HEK293 (cell line): ENCODE measurements at regions not wholly inside any gene's neighbourhood (a gene's known extent, or its start where the extent isn't known, plus 50 kb on each side); places are given as distances from the start of the nearest gene placed in this dataset.

Source experiments
- ZNF311 ChIP-seq: fragments of 450-650 bp; formaldehyde crosslinking; IDR thresholded peaks from 2 replicates; pipeline ENCODE4 v1.5.1; 2017; ENCODE audit warnings: missing biosample characterization, missing genetic modification characterization, borderline replicate concordance
- ZNF510 ChIP-seq: fragments of 450-650 bp; formaldehyde crosslinking; IDR thresholded peaks from 2 replicates; pipeline ENCODE4 v1.5.1; 2018; ENCODE audit warnings: mild to moderate bottlenecking, missing genetic modification characterization, missing biosample characterization; ENCODE audit not compliant: insufficient replicate concordance
- ZNF544 ChIP-seq: fragments of 450-650 bp; formaldehyde crosslinking; IDR thresholded peaks from 2 replicates; pipeline ENCODE4 v1.5.0; 2017; ENCODE audit warnings: missing biosample characterization, missing genetic modification characterization

- no peak for TF ChIP-seq ZNF510 (tag by site-specific recombination)
- TF ChIP-seq ZNF311 (tag by site-specific recombination): no peak
- no peak for TF ChIP-seq ZNF544 (tag by site-specific recombination)
These were observed 50.7 kb upstream of the WSCD2 start (continued) for GRCh38 chr12:108078428-108078827.
